ENCODE measurements at regions not wholly inside any gene's neighbourhood (a gene's known extent, or its start where the extent isn't known, plus 50 kb on each side); places are given as distances from the start of the nearest gene placed in this dataset.

DNA sequence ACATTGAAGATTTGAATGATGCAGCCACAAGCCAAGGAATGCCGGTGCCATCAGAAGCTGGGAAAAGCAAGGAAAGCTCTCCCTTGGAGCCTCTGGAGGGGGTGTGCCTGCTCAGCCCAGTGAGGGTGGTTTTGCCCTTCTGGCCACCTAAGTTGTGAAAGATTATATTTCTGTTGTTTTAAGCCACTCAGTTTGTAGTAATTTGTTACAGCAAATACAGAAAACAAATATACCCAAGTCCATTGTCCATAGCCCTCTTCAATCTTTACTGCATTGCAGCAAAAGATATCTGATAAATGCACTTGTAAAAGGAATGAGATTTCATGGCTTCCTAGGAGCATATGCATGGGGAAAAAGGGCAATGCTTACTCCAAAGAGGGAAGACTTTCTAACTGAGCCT is 447.9 kb downstream of the HAPSTR1 start:
- H3K36me3 ChIP-seq, result no peaks in the 10 kb centered on the region
- no peak overlapping the region for H3K27ac ChIP-seq
- no peak overlapping the region for H3K4me3 ChIP-seq
- TF ChIP-seq CTCF (IDR thresholded peaks at IDR 0.05), result no peak
- H3K9me3 ChIP-seq, result peaks cover 0 to 10% of the 10 kb centered on the region in 2 donors
- DNase-seq (ENCODE audit: low spot score), result no peak
- no peaks in the 10 kb centered on the region for H3K4me1 ChIP-seq
- H3K27me3 ChIP-seq, result no peaks in the 10 kb centered on the region

DNA sequence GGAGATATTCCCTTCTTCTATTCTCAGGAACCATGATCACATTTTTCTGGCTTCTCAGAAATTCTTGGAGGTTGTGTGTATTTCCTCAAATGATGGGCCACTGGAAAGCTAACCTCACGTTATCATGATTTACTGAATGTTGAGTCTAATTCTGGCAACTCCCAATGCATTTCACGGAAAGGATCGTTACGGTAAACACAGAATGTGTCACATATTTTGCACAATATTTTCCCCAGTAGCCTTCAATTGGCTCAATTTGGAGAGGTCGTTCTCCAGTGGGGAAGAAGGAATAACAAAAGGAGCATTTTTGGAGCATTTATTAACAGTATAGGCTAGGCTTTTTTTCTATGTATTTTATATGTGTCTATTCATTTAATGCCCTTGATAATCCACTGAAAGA is 450.3 kb downstream of the HAPSTR1 start:
- no peak overlapping the region for H3K27ac ChIP-seq
- no peaks in the 10 kb centered on the region for H3K4me1 ChIP-seq
- H3K4me3 ChIP-seq, result no peak overlapping the region
- no peak for DNase-seq (ENCODE audit: low spot score)
- peaks cover 0 to 10% of the 10 kb centered on the region in 2 donors for H3K9me3 ChIP-seq
- no peaks in the 10 kb centered on the region for H3K36me3 ChIP-seq
- no peak for TF ChIP-seq CTCF (IDR thresholded peaks at IDR 0.05)
- H3K27me3 ChIP-seq, result no peaks in the 10 kb centered on the region

GRCh38 chr16:9542165-9542755 is 450.8 kb downstream of the HAPSTR1 start:
- Histone ChIP-seq H3K27me3 (no peaks in the 10 kb centered on the region), H3K4me1 (no peaks in the 10 kb centered on the region), H3K4me3 (no peak overlapping the region), H3K9me3 (peaks cover 0 to 10% of the 10 kb centered on the region in 2 donors), H3K27ac (no peak overlapping the region), H3K36me3 (no peaks in the 10 kb centered on the region)
- DNase-seq (ENCODE audit: low spot score), result no peak
- TF ChIP-seq CTCF (IDR thresholded peaks at IDR 0.05), result no peak

DNA sequence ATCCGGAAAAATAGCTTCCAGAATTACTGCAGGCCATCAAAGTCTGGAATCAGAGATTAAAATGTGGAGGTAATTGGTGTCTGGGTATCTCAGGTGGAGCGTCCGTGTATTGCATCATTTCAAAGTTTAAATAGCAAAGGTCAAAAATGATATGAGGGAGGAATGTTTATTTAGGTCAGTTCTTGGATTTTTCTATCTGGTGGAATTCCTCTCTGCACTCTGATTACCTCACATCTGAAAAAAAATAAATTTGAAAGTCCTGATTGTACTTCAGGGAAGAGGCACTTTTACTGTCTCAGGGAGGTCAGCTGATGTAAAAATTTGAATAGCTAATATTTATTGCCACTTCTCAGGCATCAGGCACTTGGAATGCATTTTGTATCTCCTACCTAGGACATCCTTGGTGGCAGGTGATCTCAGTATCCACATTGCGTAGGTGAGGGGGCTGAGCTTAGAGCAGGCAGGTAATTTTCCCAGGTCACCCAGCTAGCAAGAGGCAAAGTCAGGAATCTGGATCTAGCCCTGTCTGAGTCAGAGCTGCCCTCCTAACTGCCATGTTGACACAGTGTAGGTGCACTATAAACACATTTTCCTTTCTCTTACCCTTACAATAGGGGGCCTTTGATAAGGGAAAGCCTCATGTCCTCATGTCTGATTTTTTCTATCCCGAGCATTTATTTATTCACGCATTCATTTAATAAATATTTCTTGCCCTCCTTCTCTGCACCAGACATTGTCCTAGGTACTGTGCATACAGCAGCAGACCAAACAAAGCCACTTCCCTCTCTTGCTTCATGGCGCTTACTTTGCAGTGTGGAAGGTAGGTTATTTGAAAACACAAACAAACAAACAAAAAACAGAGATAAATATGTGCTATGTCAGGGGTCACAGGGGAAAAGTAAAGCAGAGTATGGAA is 454.3 kb downstream of the HAPSTR1 start:
- Histone ChIP-seq H3K9me3 (no peaks in the 10 kb centered on the region), H3K36me3 (no peaks in the 10 kb centered on the region), H3K4me3 (no peak overlapping the region), H3K27me3 (no peaks in the 10 kb centered on the region), H3K27ac (no peak overlapping the region), H3K4me1 (no peaks in the 10 kb centered on the region)
- no peak for TF ChIP-seq CTCF (IDR thresholded peaks at IDR 0.05)
- no peak for DNase-seq (ENCODE audit: low spot score)

- no peak overlapping the region for H3K4me3 ChIP-seq
- no peaks in the 10 kb centered on the region for H3K36me3 ChIP-seq
- no peak overlapping the region for H3K27ac ChIP-seq
- TF ChIP-seq CTCF (IDR thresholded peaks at IDR 0.05), result no peak
- H3K4me1 ChIP-seq, result no peaks in the 10 kb centered on the region
- DNase-seq (ENCODE audit: low spot score), result no peak
- H3K9me3 ChIP-seq, result no peaks in the 10 kb centered on the region
- H3K27me3 ChIP-seq, result no peaks in the 10 kb centered on the region
Measured at GRCh38 chr16:9546438-9546786, 455.0 kb downstream of the HAPSTR1 start.

Measured in right atrium auricular region (tissue), 2 donors.